Neutrophil (primary cell): ENCODE measurements at regions not wholly inside any gene's neighbourhood (a gene's known extent, or its start where the extent isn't known, plus 50 kb on each side); places are given as distances from the start of the nearest gene placed in this dataset.

Source experiments
- H3K27ac ChIP-seq: fragments of 200-600 bp; sonication (generic); 2 replicates; pipeline ENCODE4 v1.5.1; 2016; ENCODE audit warnings: mild to moderate bottlenecking, moderate library complexity
- H3K27me3 ChIP-seq: fragments of 200-600 bp; sonication (generic); 2 replicates; pipeline ENCODE4 v1.6.0; 2016; ENCODE audit warnings: mild to moderate bottlenecking
- H3K36me3 ChIP-seq: fragments of 200-600 bp; sonication (generic); 2 replicates; pipeline ENCODE4 v1.5.1; 2017
- H3K4me1 ChIP-seq, 2 experiments: fragments of 200-600 bp in 1 of 2; sonication (generic) in 1 of 2; 1 replicate in 1 of 2; 2 replicates in 1 of 2; pipeline versions ENCODE4 v1.5.1 to v1.6.1; 2013 to 2016; ENCODE audit warnings: low read depth in 1 of 2, low read length in 1 of 2, mild to moderate bottlenecking in 1 of 2, moderate library complexity in 1 of 2; ENCODE audit not compliant: control insufficient read depth in 1 of 2, insufficient read depth in 1 of 2
- H3K4me3 ChIP-seq, 2 experiments: fragments of 200-600 bp in 1 of 2; sonication (generic) in 1 of 2; 1 replicate in 1 of 2; 2 replicates in 1 of 2; pipeline ENCODE4 v1.5.1; 2013 to 2016; ENCODE audit warnings: low read depth in 1 of 2, low read length in 1 of 2, mild to moderate bottlenecking in 1 of 2, moderate library complexity in 1 of 2
- H3K9me3 ChIP-seq: fragments of 200-600 bp; sonication (generic); 2 replicates; pipeline ENCODE4 v1.5.1; 2016
- TF ChIP-seq, protein P1 (sequence below): fragments of 200-600 bp; sonication (generic); IDR thresholded peaks from 2 replicates; pipeline ENCODE4 v1.5.1; 2016; ENCODE audit warnings: antibody characterized with exemption

DNA sequence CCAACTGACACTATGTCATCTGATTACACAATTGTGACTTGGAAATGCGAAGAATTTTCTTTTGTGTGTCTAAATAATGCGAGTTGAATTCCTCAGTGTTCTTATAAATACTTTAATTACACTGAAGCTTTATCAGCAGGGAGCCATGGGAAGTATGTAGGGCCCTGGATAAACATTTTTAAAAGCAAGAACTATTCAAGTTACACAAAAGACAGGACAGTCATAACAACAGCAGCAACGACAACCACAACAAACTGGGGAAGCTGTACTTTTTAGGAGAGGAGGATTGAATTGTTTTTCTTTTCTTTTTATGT, 250.3 kb upstream of the ZNF608 start:
- Histone ChIP-seq H3K27me3 (no peaks in the 10 kb centered on the region), H3K4me1 (no peaks in the 10 kb centered on the region), H3K9me3 (no peaks in the 10 kb centered on the region), H3K36me3 (no peaks in the 10 kb centered on the region), H3K27ac (no peak overlapping the region), H3K4me3 (no peak overlapping the region)
- TF ChIP-seq, protein P1, sequence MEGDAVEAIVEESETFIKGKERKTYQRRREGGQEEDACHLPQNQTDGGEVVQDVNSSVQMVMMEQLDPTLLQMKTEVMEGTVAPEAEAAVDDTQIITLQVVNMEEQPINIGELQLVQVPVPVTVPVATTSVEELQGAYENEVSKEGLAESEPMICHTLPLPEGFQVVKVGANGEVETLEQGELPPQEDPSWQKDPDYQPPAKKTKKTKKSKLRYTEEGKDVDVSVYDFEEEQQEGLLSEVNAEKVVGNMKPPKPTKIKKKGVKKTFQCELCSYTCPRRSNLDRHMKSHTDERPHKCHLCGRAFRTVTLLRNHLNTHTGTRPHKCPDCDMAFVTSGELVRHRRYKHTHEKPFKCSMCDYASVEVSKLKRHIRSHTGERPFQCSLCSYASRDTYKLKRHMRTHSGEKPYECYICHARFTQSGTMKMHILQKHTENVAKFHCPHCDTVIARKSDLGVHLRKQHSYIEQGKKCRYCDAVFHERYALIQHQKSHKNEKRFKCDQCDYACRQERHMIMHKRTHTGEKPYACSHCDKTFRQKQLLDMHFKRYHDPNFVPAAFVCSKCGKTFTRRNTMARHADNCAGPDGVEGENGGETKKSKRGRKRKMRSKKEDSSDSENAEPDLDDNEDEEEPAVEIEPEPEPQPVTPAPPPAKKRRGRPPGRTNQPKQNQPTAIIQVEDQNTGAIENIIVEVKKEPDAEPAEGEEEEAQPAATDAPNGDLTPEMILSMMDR: no peak

DNA sequence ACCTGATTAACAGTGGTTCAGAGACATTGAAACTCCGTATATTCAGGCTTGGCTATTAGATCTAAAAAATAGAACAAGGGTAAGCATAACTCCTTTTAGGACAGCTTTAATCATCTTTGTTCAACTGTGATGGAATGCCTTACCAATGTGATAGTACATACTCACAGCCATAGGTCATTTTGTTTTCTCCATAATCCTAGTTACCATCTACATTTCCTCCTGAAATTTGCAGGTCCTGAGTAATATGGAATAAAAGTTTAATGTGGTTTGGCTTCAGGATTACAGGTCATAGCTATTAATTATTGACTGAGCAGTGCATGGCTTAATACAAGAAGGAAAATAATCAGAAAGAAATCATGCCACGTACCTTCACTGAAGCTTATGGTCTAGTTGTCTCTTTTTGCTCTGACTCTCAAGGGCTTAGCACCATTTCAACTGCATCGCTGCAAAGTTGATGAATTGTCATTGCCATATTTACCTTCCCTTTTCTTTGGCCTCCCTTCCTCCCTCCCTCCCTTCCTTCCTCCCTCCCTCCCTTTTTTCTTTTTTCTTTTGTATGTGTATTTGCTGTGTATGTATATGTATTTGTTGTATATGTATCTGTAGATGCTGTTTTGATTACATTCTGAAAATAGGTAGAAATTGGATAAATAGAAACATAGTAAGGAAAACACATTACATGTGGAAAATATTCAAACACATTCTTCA, 250.9 kb upstream of the ZNF608 start:
- Histone ChIP-seq H3K4me3 (no peak overlapping the region), H3K9me3 (no peaks in the 10 kb centered on the region), H3K27ac (no peak overlapping the region), H3K36me3 (no peaks in the 10 kb centered on the region), H3K4me1 (no peaks in the 10 kb centered on the region), H3K27me3 (no peaks in the 10 kb centered on the region)
- TF ChIP-seq, protein P1: no peak

DNA sequence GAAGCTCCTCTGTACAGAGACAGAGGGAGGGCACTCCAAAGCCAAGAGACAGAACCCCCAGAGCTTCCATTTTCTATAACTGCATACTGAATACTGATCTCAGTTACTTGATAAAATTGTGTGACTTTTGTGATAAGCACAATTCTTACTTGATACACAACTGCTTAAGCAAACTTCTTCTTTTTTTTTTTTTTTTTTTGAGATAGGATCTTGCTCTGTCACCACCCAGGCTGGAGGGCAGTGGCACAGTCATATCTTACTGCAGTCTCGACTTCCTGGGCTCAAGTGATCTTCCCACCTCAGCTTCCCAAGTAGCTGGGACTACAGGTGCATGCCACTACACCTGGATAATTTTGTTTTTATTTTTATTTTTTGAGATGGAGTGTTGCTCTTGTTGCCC, 252.1 kb upstream of the ZNF608 start:
- no peaks in the 10 kb centered on the region for H3K9me3 ChIP-seq
- TF ChIP-seq, protein P1: no peak

DNA sequence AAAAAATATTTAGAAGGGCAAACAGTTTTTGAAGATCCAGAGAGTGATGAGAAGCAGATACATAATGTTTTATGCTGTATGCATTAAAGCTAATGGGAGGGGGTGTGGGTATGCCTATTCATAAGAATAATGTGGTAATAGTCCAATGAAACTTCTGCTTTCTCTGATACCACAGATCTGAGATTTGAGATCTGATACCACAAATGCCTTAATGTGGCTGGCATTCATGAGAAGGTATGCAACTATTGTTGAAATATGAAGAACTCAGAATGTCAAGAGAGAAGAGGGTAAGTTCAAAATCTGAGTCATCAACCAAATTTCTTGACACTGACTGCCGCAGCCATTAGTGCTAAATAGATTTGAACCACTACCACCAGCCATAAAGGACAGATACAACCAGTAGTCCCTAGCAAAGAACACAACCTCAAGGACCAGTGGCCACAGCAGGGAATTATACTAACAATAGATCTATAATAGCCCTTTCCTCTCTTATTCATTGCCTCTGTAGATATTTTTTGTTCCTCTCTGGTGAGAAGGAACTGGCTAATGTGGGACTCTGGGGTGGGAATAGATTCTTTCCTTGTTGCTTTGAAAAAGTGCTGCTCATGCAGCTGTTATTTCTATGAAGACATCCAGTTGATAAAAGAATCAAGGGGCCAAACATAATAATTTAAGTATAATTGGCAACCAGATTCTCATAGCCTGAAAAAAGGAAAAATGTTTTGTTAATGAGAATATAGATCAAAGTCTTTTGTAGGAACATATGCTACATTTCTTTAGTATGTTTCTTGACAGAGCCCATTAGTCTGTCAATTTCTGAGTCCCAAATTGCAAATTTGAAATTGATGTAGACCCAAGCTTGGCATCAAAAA, 256.5 kb upstream of the ZNF608 start:
- Histone ChIP-seq H3K9me3 (no peaks in the 10 kb centered on the region), H3K27ac (no peak overlapping the region), H3K36me3 (no peaks in the 10 kb centered on the region), H3K4me1 (no peaks in the 10 kb centered on the region), H3K4me3 (no peak overlapping the region), H3K27me3 (peaks cover 15% of the 10 kb centered on the region)
- TF ChIP-seq, protein P1: no peak

More for the DNA sequence above, 252.1 kb upstream of the ZNF608 start:
- Histone ChIP-seq H3K4me1 (no peaks in the 10 kb centered on the region), H3K4me3 (no peak overlapping the region), H3K27ac (no peak overlapping the region), H3K27me3 (peaks cover 6% of the 10 kb centered on the region), H3K36me3 (no peaks in the 10 kb centered on the region)

DNA sequence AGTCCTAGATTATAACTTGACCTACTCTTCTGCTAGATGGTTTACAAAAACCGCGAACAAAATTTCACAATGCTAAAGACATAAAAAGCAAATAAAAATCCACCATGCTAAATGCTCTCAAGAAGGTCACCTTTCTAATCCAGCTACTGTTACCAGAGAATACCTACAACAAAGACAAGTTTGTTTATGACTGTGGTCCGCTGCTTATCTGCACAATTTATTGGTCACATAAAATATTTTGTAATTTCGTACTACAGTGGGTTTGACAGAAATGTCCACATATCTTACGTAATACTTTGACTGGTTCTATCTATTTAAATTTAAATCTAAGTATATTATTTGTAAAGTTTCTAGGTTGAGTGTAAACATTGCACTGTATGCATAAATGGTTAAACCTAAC, 257.6 kb upstream of the ZNF608 start:
- no peaks in the 10 kb centered on the region for H3K36me3 ChIP-seq
- TF ChIP-seq, protein P1: no peak
- H3K27me3 ChIP-seq: peaks cover 15% of the 10 kb centered on the region
- no peak overlapping the region for H3K4me3 ChIP-seq
- no peaks in the 10 kb centered on the region for H3K9me3 ChIP-seq
- H3K4me1 ChIP-seq: no peaks in the 10 kb centered on the region
- no peak overlapping the region for H3K27ac ChIP-seq
